ENCODE measurements at regions not wholly inside any gene's neighbourhood (a gene's known extent, or its start where the extent isn't known, plus 50 kb on each side); places are given as distances from the start of the nearest gene placed in this dataset.

- TF ChIP-seq CHD2 (IDR thresholded peaks at IDR 0.05; ENCODE audit: low read length) (no peak), BRCA1 (IDR thresholded peaks at IDR 0.05; ENCODE audit: low read depth, low read length) (no peak), CBX5 (IDR thresholded peaks at IDR 0.05; ENCODE audit: low read depth, low read length) (no peak), HDAC2 (IDR thresholded peaks at IDR 0.05; ENCODE audit: borderline replicate concordance in 1 of 2, low read depth in 2 of 2, low read length in 2 of 2) (no peak)
Observed at GRCh38 chrX:116824785-116825184, 362.0 kb upstream of the CT83 start (continued).

Data from H1 (cell line).